A673 (cell line): ENCODE measurements at regions not wholly inside any gene's neighbourhood (a gene's known extent, or its start where the extent isn't known, plus 50 kb on each side); places are given as distances from the start of the nearest gene placed in this dataset.

Source experiments
- BruUV-seq: library from RNA; stranded (reverse); fragments of 400-500 nt; replicated peaks from 2 replicates; lab custom pipeline; 2021; lab: Mats Ljungman, UMichigan
- CTCF ChIA-PET: fragments of 300-600 bp; sonication (Branson Sonifier 250); formaldehyde crosslinking; loops from one replicate; lab custom pipeline; 2022; ENCODE audit warnings: antibody characterized with exemption; lab: Charles Lee
- POLR2A ChIA-PET: fragments of 300-600 bp; sonication (Branson Sonifier 250); formaldehyde crosslinking; loops from one replicate; lab custom pipeline; 2022; ENCODE audit warnings: antibody characterized with exemption; ENCODE audit not compliant: low non-redundant PET; lab: Charles Lee
- DNase-seq: peaks from one replicate; pipeline ENCODE4 v3.0.0-alpha.2; 2015; ENCODE audit warnings: low spot score
- H3K27ac ChIP-seq: fragments of 200-600 bp; sonication (generic); 2 replicates; pipeline ENCODE4 v1.5.1; 2016; ENCODE audit warnings: mixed run types, low read depth, mild to moderate bottlenecking, mixed read lengths, antibody characterized with exemption, low read length; ENCODE audit not compliant: poor library complexity, severe bottlenecking
- H3K27me3 ChIP-seq: fragments of 200-600 bp; sonication (generic); replicated peaks from 2 replicates; pipeline ENCODE4 v1.6.1; 2017; ENCODE audit warnings: mixed run types, low read depth, mild to moderate bottlenecking, mixed read lengths, antibody characterized with exemption, low read length; ENCODE audit not compliant: insufficient read depth, poor library complexity
- H3K36me3 ChIP-seq: fragments of 200-600 bp; sonication (generic); 2 replicates; pipeline ENCODE4 v1.6.1; 2016; ENCODE audit warnings: mixed run types, mild to moderate bottlenecking, mixed read lengths, antibody characterized with exemption, low read length; ENCODE audit not compliant: insufficient read depth, poor library complexity, severe bottlenecking
- H3K4me1 ChIP-seq: fragments of 200-600 bp; sonication (generic); 2 replicates; pipeline ENCODE4 v1.6.1; 2017; ENCODE audit warnings: mixed run types, mild to moderate bottlenecking, mixed read lengths, antibody characterized with exemption, low read length; ENCODE audit not compliant: insufficient read depth, poor library complexity, severe bottlenecking
- H3K4me3 ChIP-seq: fragments of 200-600 bp; sonication (generic); 2 replicates; pipeline ENCODE4 v1.5.1; 2016; ENCODE audit warnings: low read depth, mixed run types, mild to moderate bottlenecking, mixed read lengths, low read length; ENCODE audit not compliant: poor library complexity, severe bottlenecking
- H3K9me3 ChIP-seq: fragments of 200-600 bp; sonication (generic); 2 replicates; pipeline ENCODE4 v1.6.1; 2016; ENCODE audit warnings: mixed run types, low read depth, mild to moderate bottlenecking, mixed read lengths, antibody characterized with exemption, low read length; ENCODE audit not compliant: poor library complexity, severe bottlenecking
- CTCF ChIP-seq: fragments of 300-800, 200-600 bp; sonication (generic); conservative IDR thresholded peaks from 2 replicates; pipeline ENCODE4 v1.5.1; 2017; ENCODE audit warnings: low read depth, mild to moderate bottlenecking, antibody characterized with exemption, low read length, moderate library complexity, mixed read lengths
- EZH2 ChIP-seq: fragments of 200-600 bp; sonication (generic); IDR thresholded peaks from 2 replicates; pipeline ENCODE4 v1.6.1; 2017; ENCODE audit warnings: borderline replicate concordance, low read depth, mild to moderate bottlenecking, mixed read lengths, antibody characterized with exemption, low read length; ENCODE audit not compliant: poor library complexity, severe bottlenecking
- intact Hi-C: fragments of 100-400 bp; cut with micrococcal nuclease; formaldehyde crosslinking; loops from one replicate; pipeline ENCODE4 v1.10.0; 2022; ENCODE audit not compliant: unreplicated experiment

- DNase-seq, result no peak
- no peak for TF ChIP-seq CTCF
- TF ChIP-seq EZH2, result no peak
- intact Hi-C loops, result no loop called here
- Histone ChIP-seq H3K4me1 (no peaks in the 10 kb centered on the region), H3K36me3 (no peaks in the 10 kb centered on the region), H3K4me3 (no peak overlapping the region), H3K9me3 (no peaks in the 10 kb centered on the region), H3K27me3 (peaks cover 3% of the 10 kb centered on the region), H3K27ac (no peak overlapping the region)
- POLR2A ChIA-PET, result no interaction called here
- no TSS peak for BruUV-seq
- CTCF ChIA-PET, result no interaction called here
These were observed 260.6 kb downstream of the MEX3B start for GRCh38 chr15:81785181-81785580.

DNA sequence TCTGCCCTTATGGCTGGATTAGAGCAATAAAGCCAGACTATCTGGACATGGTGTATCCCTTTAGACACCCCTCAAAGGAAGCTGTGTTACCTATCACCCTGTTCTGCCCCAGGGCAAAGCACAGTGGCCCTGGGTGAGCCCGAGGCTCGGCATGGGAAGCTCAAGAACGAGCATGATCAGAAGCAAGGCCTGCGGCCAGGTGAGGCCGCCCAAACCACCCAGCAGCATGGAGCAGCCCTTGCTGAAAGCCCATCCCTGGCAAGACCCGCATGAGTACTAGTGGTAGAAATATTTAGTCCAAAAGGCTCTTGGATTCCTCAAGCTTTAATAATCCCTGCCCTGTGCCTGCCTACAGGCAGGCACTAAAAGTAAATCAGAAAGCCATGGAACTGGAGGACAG lies 261.1 kb downstream of the MEX3B start:
- intact Hi-C loops, result no loop called here
- no peaks in the 10 kb centered on the region for H3K9me3 ChIP-seq
- DNase-seq, result no peak
- TF ChIP-seq CTCF (no peak), EZH2 (no peak)
- CTCF ChIA-PET, result no interaction called here
- H3K36me3 ChIP-seq, result no peaks in the 10 kb centered on the region
- no peaks in the 10 kb centered on the region for H3K4me1 ChIP-seq
- BruUV-seq, result no TSS peak
- H3K27ac ChIP-seq, result no peak overlapping the region
- H3K4me3 ChIP-seq, result no peak overlapping the region
- H3K27me3 ChIP-seq, result peaks cover 3% of the 10 kb centered on the region
- POLR2A ChIA-PET, result no interaction called here

DNA sequence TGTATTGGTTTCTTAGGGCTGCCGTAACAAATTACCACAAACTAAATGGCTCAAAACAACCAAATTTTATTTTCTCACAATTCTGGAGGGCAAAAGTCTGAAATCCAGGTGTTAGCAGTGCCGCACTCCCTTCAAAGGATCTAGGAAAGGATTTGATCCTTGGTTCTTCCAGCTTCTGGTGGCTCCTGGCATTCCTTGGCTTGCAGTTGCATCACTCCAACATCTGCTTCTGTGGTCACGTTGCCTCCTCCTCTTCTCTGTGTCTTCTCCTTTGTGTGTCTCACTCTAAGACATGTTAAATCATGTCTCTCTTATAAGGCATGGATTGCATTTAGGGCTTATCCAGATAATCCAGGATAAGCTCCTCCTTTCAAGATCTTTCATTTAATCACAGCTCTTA lies 262.2 kb downstream of the MEX3B start:
- intact Hi-C loops, result no loop called here

More for the DNA sequence above, 262.2 kb downstream of the MEX3B start:
- H3K36me3 ChIP-seq, result no peaks in the 10 kb centered on the region
- H3K4me1 ChIP-seq, result no peaks in the 10 kb centered on the region
- no TSS peak for BruUV-seq
- ChIA-PET CTCF (no interaction called here), POLR2A (no interaction called here)
- DNase-seq, result no peak
- no peak overlapping the region for H3K27ac ChIP-seq
- H3K27me3 ChIP-seq, result no peaks in the 10 kb centered on the region
- no peak overlapping the region for H3K4me3 ChIP-seq
- no peaks in the 10 kb centered on the region for H3K9me3 ChIP-seq
- TF ChIP-seq CTCF (no peak), EZH2 (no peak)
